Transverse colon (tissue), 4 donors: ENCODE measurements at regions not wholly inside any gene's neighbourhood (a gene's known extent, or its start where the extent isn't known, plus 50 kb on each side); places are given as distances from the start of the nearest gene placed in this dataset.
A peak's percentile ranks its signal among the peaks of the same experiment; 100 is the strongest.

Experiments used
- DNase-seq: peaks from one replicate; pipeline ENCODE4 v3.0.0-alpha.2; 2019
- H3K27ac ChIP-seq, 4 donors: fragments of 200-600 bp; sonication (generic); 2 replicates each; pipeline ENCODE4 v1.5.1; 2016 to 2018; ENCODE audit warnings: inconsistent platforms in 4 of 4
- H3K27me3 ChIP-seq: fragments of 200-600 bp; sonication (generic); 2 replicates; pipeline ENCODE4 v1.5.1; 2017; ENCODE audit warnings: inconsistent platforms
- H3K36me3 ChIP-seq, 4 donors: fragments of 200-600 bp; sonication (generic); 2 replicates each; pipeline ENCODE4 v1.5.1; 2017 to 2019; ENCODE audit warnings: inconsistent platforms in 4 of 4
- H3K4me1 ChIP-seq, 4 donors: fragments of 200-600 bp; sonication (generic); 2 replicates each; pipeline ENCODE4 v1.5.1; 2017 to 2020; ENCODE audit warnings: inconsistent platforms in 4 of 4
- H3K4me3 ChIP-seq, 4 donors: fragments of 200-600 bp; sonication (generic); 1 replicate in 1 of 4; 2 replicates in 3 of 4; pipeline versions ENCODE4 v1.5.1 to v1.6.1; 2017 to 2019; ENCODE audit warnings: inconsistent platforms in 4 of 4
- H3K9me3 ChIP-seq, 2 donors: fragments of 200-600 bp; sonication (generic); 2 replicates each; pipeline ENCODE4 v1.5.1; 2017 to 2019; ENCODE audit warnings: inconsistent platforms in 2 of 2
- CTCF ChIP-seq, 5 experiments: fragments of 200-600 bp in 3 of 5; fragments of 450-650 bp in 2 of 5; sonication (generic) in 3 of 5; IDR thresholded peaks; 1 replicate in 2 of 5; 2 replicates in 3 of 5; pipeline ENCODE4 v1.5.1; 2016 to 2017; ENCODE audit warnings: antibody characterized with exemption in 5 of 5, inconsistent platforms in 3 of 5, mild to moderate bottlenecking in 2 of 5, moderate library complexity in 1 of 5
- EP300 ChIP-seq: sonication (generic); formaldehyde crosslinking; IDR thresholded peaks from one replicate; pipeline ENCODE4 v1.6.1; 2017; ENCODE audit warnings: antibody characterized with exemption, low read depth
- POLR2A ChIP-seq: fragments of 450-650 bp; IDR thresholded peaks from one replicate; pipeline ENCODE4 v1.6.1; 2016; ENCODE audit warnings: antibody characterized with exemption, mild to moderate bottlenecking, moderate library complexity
- POLR2AphosphoS5 ChIP-seq, 3 donors: sonication (generic); formaldehyde crosslinking; IDR thresholded peaks; one replicate each; pipeline ENCODE4 v1.6.1; 2016; ENCODE audit warnings: antibody characterized with exemption in 3 of 3
- WGBS, 2 donors: methylation state at CpG; one replicate each; pipeline ENCODE4 v1.1.5; 2018; ENCODE audit warnings: low coverage in 1 of 2; 5-methylcytosine and 5-hydroxymethylcytosine counted together
- in situ Hi-C, 4 donors: fragments of 200-750 bp; cut with MboI; loops; one replicate each; pipeline versions ENCODE4 v1.15.0 to v1.15.1; 2017; ENCODE audit warnings: low sequenced_read_pairs in 3 of 4, low pct_ligation_motif_present in 1 of 4, low pct_unique_long_range_greater_than_20kb in 1 of 4
- intact Hi-C: fragments of 100-400 bp; cut with DNase I; formaldehyde crosslinking; loops from one replicate; pipeline ENCODE4 v1.15.1; 2023; ENCODE audit warnings: low total_unique reads

DNA sequence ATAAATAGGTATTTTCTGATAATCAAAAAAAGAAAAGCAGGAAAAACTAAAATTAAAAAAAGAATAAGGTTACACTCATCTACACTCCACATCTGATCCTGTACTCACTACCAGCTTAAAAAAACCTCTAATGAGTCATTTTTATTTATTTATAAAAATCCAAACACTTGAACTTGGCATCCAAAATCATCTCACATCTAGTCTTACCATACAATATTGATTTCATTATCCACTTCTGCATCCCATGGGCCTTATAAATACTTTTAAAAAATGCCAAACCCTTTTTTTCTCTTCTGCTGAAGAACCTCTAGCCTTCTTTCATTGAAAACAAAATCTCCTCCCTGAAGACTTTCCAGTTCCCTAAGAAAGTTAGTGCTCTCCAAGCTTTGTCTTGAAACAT is 109.7 kb downstream of the TMTC3 start:
- in situ Hi-C loops = no loop called here
- Histone ChIP-seq H3K27ac (no peak overlapping the region), H3K27me3 (no peaks in the 10 kb centered on the region), H3K36me3 (no peaks in the 10 kb centered on the region), H3K9me3 (no peaks in the 10 kb centered on the region), H3K4me1 (peaks cover 0 to 7% (median 0%) of the 10 kb centered on the region in 4 donors), H3K4me3 (no peak overlapping the region)
- no peak for DNase-seq
- intact Hi-C loops = no loop called here
- TF ChIP-seq POLR2A = no peak

GRCh38 chr12:88253371-88253978 is 111.4 kb downstream of the TMTC3 start:
- no peaks in the 10 kb centered on the region for H3K27me3 ChIP-seq
- peaks cover 0 to 7% (median 0%) of the 10 kb centered on the region in 4 donors for H3K4me1 ChIP-seq
- TF ChIP-seq POLR2AphosphoS5 (IDR thresholded peaks at IDR 0.05) = no peak
- TF ChIP-seq EP300 = no peak
- no peak for TF ChIP-seq CTCF (IDR thresholded peaks at IDR 0.05)
- no peak for TF ChIP-seq POLR2A
- in situ Hi-C loops (no loop called here), intact Hi-C loops (no loop called here)
- H3K36me3 ChIP-seq = no peaks in the 10 kb centered on the region
- peak overlapping the region in 2 of 4 donors; percentile 34 to 40 for H3K27ac ChIP-seq
- no peak overlapping the region for H3K4me3 ChIP-seq
- DNase-seq = no peak
- no peaks in the 10 kb centered on the region for H3K9me3 ChIP-seq

DNA sequence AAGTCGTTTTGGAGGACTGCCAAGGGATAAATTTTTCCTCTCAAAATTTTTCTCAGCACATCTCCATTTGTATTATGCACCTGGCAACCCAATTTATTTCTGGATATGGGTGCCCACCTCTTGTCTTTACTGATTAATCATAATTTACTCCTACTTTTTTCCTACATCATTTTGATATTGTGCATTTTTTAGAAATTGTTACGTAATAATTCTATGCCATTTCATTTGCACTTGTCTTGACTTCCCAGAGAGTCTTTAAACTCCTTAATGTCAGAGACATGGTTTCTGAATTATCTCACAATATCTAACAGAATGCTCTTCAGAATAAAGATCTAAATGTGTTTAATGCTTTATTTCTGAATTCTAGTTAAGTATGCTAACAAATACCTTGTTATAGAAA is 113.1 kb downstream of the TMTC3 start:
- DNase-seq = no peak
- Histone ChIP-seq H3K27ac (no peak overlapping the region), H3K36me3 (no peaks in the 10 kb centered on the region), H3K27me3 (no peaks in the 10 kb centered on the region), H3K4me3 (no peak overlapping the region), H3K4me1 (peaks cover 0 to 7% (median 0%) of the 10 kb centered on the region in 4 donors), H3K9me3 (no peaks in the 10 kb centered on the region)
- intact Hi-C loops (no loop called here), in situ Hi-C loops (no loop called here)
- WGBS, 2 donors = 73 to 80% methylated on average over 2 of the region's 2 CpGs
- TF ChIP-seq EP300 (no peak), POLR2AphosphoS5 (IDR thresholded peaks at IDR 0.05) (no peak), POLR2A (no peak), CTCF (IDR thresholded peaks at IDR 0.05) (no peak)

DNA sequence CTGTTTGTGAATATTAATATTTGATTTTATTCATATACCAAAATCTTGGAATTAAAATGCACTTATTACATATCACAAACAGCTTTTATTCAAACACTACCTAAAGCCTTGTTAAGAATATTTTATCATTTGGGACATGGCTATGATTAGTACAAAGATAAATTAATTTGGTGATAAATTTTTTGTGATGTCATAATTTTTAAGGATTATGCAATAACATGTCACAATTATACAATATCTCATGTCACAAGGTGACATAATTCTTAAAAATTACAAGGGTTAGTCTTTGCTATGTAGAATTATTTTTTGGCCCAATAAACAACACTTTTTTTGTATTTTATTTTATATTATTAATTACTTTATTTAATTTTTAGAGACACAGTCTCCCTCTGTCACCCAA is 113.7 kb downstream of the TMTC3 start:
- H3K27ac ChIP-seq = no peak overlapping the region
- H3K27me3 ChIP-seq = no peaks in the 10 kb centered on the region
- in situ Hi-C loops (no loop called here), intact Hi-C loops (no loop called here)
- TF ChIP-seq POLR2A (no peak), CTCF (IDR thresholded peaks at IDR 0.05) (no peak), POLR2AphosphoS5 (IDR thresholded peaks at IDR 0.05) (no peak), EP300 (no peak)
- H3K9me3 ChIP-seq = no peaks in the 10 kb centered on the region
- no peaks in the 10 kb centered on the region for H3K36me3 ChIP-seq
- H3K4me3 ChIP-seq = no peak overlapping the region
- H3K4me1 ChIP-seq = peaks cover 0 to 7% (median 0%) of the 10 kb centered on the region in 4 donors
- DNase-seq = no peak

DNA sequence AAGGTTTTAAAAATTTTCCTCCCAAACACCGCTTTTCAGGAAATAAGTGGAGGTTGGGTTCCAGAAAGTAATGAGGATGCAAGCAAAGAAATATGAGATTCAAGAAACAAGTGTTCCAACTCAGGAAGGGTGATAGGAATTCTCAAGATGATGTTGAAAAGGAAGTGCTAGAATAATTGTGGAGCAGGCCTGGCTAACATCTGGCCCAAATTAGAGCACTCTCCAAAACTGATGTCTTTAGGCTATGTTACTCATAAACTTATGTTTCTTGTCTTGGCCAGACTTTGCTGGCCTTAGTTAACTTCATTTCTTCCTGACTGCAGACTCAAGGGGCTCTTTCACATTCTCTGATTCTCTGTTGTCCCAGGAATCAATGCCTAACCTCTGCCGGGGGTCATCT is 116.3 kb downstream of the TMTC3 start:
- in situ Hi-C loops = no loop called here
- no peak for TF ChIP-seq POLR2A
- TF ChIP-seq POLR2AphosphoS5 (IDR thresholded peaks at IDR 0.05) = no peak
- TF ChIP-seq EP300 = no peak
- no peak for TF ChIP-seq CTCF (IDR thresholded peaks at IDR 0.05)
- Histone ChIP-seq H3K4me1 (peaks cover 0 to 4% (median 0%) of the 10 kb centered on the region in 4 donors), H3K9me3 (no peaks in the 10 kb centered on the region), H3K27ac (no peak overlapping the region), H3K36me3 (no peaks in the 10 kb centered on the region), H3K27me3 (no peaks in the 10 kb centered on the region), H3K4me3 (no peak overlapping the region)
- whole genome bisulfite sequencing, 2 donors = 90% methylated on average over 1 to 2 of the region's 2 CpGs
- DNase-seq = no peak
- intact Hi-C loops = no loop called here
